DND-41 (cell line): ENCODE measurements at regions not wholly inside any gene's neighbourhood (a gene's known extent, or its start where the extent isn't known, plus 50 kb on each side); places are given as distances from the start of the nearest gene placed in this dataset.

Source experiments
- CTCF ChIP-seq: IDR thresholded peaks from 2 replicates; pipeline ENCODE4 v1.5.1; 2012; ENCODE audit warnings: borderline replicate concordance, low read length, moderate library complexity, mild to moderate bottlenecking; ENCODE audit not compliant: poor library complexity, severe bottlenecking; ENCODE audit errors: extremely low read depth
- EZH2 ChIP-seq: IDR thresholded peaks from 3 replicates; pipeline ENCODE4 v1.6.1; 2012; ENCODE audit warnings: borderline replicate concordance, low read depth, mild to moderate bottlenecking, moderate library complexity, low read length, inconsistent platforms; ENCODE audit not compliant: severe bottlenecking

DNA sequence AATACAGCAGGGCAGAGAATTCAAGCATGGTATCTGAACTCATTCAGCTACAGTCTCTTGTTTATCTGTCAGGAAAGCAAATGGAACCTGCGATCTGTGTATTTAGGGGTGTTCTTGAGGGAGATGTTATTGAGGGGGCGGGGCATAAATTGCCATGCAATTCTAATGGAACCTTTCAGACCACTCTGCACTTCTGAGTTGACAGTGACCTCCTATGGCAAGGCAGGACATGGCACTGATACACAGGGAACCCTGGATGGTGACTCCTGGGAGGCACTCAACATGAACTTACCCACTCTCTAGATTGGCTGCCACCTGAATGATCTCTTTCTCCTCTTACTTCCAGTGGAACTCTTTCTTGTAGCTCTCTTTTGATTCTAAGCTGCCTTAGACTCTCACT, 787.3 kb downstream of the VRK1 start:
- TF ChIP-seq CTCF (peak; percentile 35), EZH2 (no peak)
